Spleen (tissue), 11 donors: ENCODE measurements at regions not wholly inside any gene's neighbourhood (a gene's known extent, or its start where the extent isn't known, plus 50 kb on each side); places are given as distances from the start of the nearest gene placed in this dataset.

Source experiments
- DNase-seq: peaks from one replicate; pipeline ENCODE4 v3.0.0-alpha.2; 2020
- H3K27ac ChIP-seq, 8 donors: fragments of 200-600 bp; sonication (generic) in 7 of 8; 1 replicate in 4 of 8; 2 replicates in 4 of 8; pipeline versions ENCODE4 v1.5.0 to v1.8.0; 2016 to 2021; ENCODE audit warnings: inconsistent platforms in 4 of 8, mild to moderate bottlenecking in 4 of 8, moderate library complexity in 1 of 8
- H3K27me3 ChIP-seq, 7 donors: fragments of 200-600 bp; sonication (generic) in 6 of 7; replicated peaks in 1 of 7; 1 replicate in 4 of 7; 2 replicates in 3 of 7; pipeline versions ENCODE4 v1.5.0 to v1.8.0; 2016 to 2021; ENCODE audit warnings: inconsistent platforms in 3 of 7, mild to moderate bottlenecking in 1 of 7
- H3K36me3 ChIP-seq, 6 donors: fragments of 200-600 bp; sonication (generic) in 5 of 6; 1 replicate in 4 of 6; 2 replicates in 2 of 6; pipeline versions ENCODE4 v1.5.0 to v1.8.0; 2016 to 2021; ENCODE audit warnings: inconsistent platforms in 2 of 6
- H3K4me1 ChIP-seq, 6 donors: fragments of 200-600 bp; sonication (generic) in 5 of 6; 1 replicate in 3 of 6; 2 replicates in 3 of 6; pipeline versions ENCODE4 v1.5.0 to v1.8.0; 2016 to 2021; ENCODE audit warnings: inconsistent platforms in 3 of 6
- H3K4me3 ChIP-seq, 8 donors: fragments of 200-600 bp; sonication (generic) in 7 of 8; 1 replicate in 4 of 8; 2 replicates in 4 of 8; pipeline versions ENCODE4 v1.5.0 to v1.8.0; 2016 to 2021; ENCODE audit warnings: inconsistent platforms in 4 of 8, mild to moderate bottlenecking in 4 of 8, moderate library complexity in 2 of 8
- H3K9me3 ChIP-seq, 8 donors: fragments of 200-600 bp; sonication (generic) in 7 of 8; 1 replicate in 4 of 8; 2 replicates in 4 of 8; pipeline versions ENCODE4 v1.5.0 to v1.8.0; 2016 to 2021; ENCODE audit warnings: inconsistent platforms in 4 of 8
- CTCF ChIP-seq, 11 experiments: fragments of 200-600 bp in 7 of 11; fragments of 450-650 bp in 4 of 11; sonication (generic) in 4 of 11; IDR thresholded peaks in 8 of 11; conservative IDR thresholded peaks in 3 of 11; 1 replicate in 7 of 11; 2 replicates in 4 of 11; pipeline versions ENCODE4 v1.4.0 to v1.8.0; 2016 to 2021; ENCODE audit warnings: antibody characterized with exemption in 11 of 11, inconsistent platforms in 4 of 11, mild to moderate bottlenecking in 1 of 11
- POLR2A ChIP-seq, 3 donors: fragments of 450-650 bp; IDR thresholded peaks; one replicate each; pipeline ENCODE4 v1.5.1; 2017; ENCODE audit warnings: antibody characterized with exemption in 3 of 3, mild to moderate bottlenecking in 1 of 3
- POLR2AphosphoS5 ChIP-seq, 3 donors: sonication (generic); formaldehyde crosslinking; IDR thresholded peaks; one replicate each; pipeline ENCODE4 v1.5.1; 2017; ENCODE audit warnings: antibody characterized with exemption in 3 of 3
- WGBS, 5 donors: extraction: QIAGEN DNeasy Blood & Tissue Kit in 3 of 5; methylation state at CpG; one replicate each; pipeline versions ENCODE4 v1.1.5 to v1.1.7; 2013 to 2018; 5-methylcytosine and 5-hydroxymethylcytosine counted together
- intact Hi-C: fragments of 100-400 bp; cut with DNase I; formaldehyde crosslinking; loops from one replicate; pipeline ENCODE4 v1.15.0; 2023; ENCODE audit warnings: low total_unique reads
- donor health status: healthy with polysubstance abuse.
- donor health status: DM: no; HTN: no; CAD: no; lungs with moderate emphysema.
- donor health status: DM: no; HTN: no; CAD: no.
- donor health status: Bipolar disorder and iron deficiency.
- donor health status: healthy.
- donor health status: DM: no; HTN: no; CAD: no.
- donor health status: DM: yes; HTN: yes; CAD: no.

- H3K4me1 ChIP-seq = no peaks in the 10 kb centered on the region
- TF ChIP-seq POLR2A (IDR thresholded peaks at IDR 0.05) (no peak), POLR2AphosphoS5 (IDR thresholded peaks at IDR 0.05) (no peak), CTCF (IDR thresholded peaks at IDR 0.05 in 8 of 11, conservative IDR thresholded peaks at IDR 0.05 in 3 of 11) (no peak)
- intact Hi-C loops = no loop called here
Measured at GRCh38 chrX:120727911-120728310, 98.1 kb upstream of the C1GALT1C1 start.

GRCh38 chrX:120727452-120727851 is 97.6 kb upstream of the C1GALT1C1 start:
- Histone ChIP-seq H3K27ac (no peak overlapping the region), H3K4me3 (no peak overlapping the region), H3K9me3 (no peaks in the 10 kb centered on the region), H3K36me3 (no peaks in the 10 kb centered on the region), H3K27me3 (no peaks in the 10 kb centered on the region), H3K4me1 (no peaks in the 10 kb centered on the region)
- no peak for TF ChIP-seq CTCF (IDR thresholded peaks at IDR 0.05 in 8 of 11, conservative IDR thresholded peaks at IDR 0.05 in 3 of 11)
- no peak for TF ChIP-seq POLR2AphosphoS5 (IDR thresholded peaks at IDR 0.05)
- no peak for TF ChIP-seq POLR2A (IDR thresholded peaks at IDR 0.05)
- 53 to 82% (median 73%) methylated on average over 2 of the region's 2 CpGs for WGBS, 5 donors
- intact Hi-C loops = no loop called here
- no peak for DNase-seq

More at GRCh38 chrX:120727911-120728310, 98.1 kb upstream of the C1GALT1C1 start:
- no peak for DNase-seq
- H3K9me3 ChIP-seq = no peaks in the 10 kb centered on the region
- no peak overlapping the region for H3K27ac ChIP-seq
- H3K4me3 ChIP-seq = no peak overlapping the region
- no peaks in the 10 kb centered on the region for H3K36me3 ChIP-seq
- H3K27me3 ChIP-seq = no peaks in the 10 kb centered on the region

- H3K4me3 ChIP-seq = no peak overlapping the region
- peaks cover 0 to 6% (median 0%) of the 10 kb centered on the region in 8 donors for H3K9me3 ChIP-seq
- H3K4me1 ChIP-seq = no peaks in the 10 kb centered on the region
- no peak overlapping the region for H3K27ac ChIP-seq
- intact Hi-C loops = no loop called here
- no peak for TF ChIP-seq POLR2AphosphoS5 (IDR thresholded peaks at IDR 0.05)
- no peak for TF ChIP-seq CTCF (IDR thresholded peaks at IDR 0.05 in 8 of 11, conservative IDR thresholded peaks at IDR 0.05 in 3 of 11)
- no peak for TF ChIP-seq POLR2A (IDR thresholded peaks at IDR 0.05)
- H3K27me3 ChIP-seq = no peaks in the 10 kb centered on the region
- no peak for DNase-seq
- WGBS, 5 donors = 18 to 36% (median 28%) methylated on average over 2 of the region's 2 CpGs
- H3K36me3 ChIP-seq = no peaks in the 10 kb centered on the region
Measured at GRCh38 chrX:120726294-120726693, 96.4 kb upstream of the C1GALT1C1 start.

GRCh38 chrX:120725874-120726273 is 96.0 kb upstream of the C1GALT1C1 start:
- Histone ChIP-seq H3K27ac (no peak overlapping the region), H3K4me1 (no peaks in the 10 kb centered on the region), H3K27me3 (no peaks in the 10 kb centered on the region), H3K36me3 (no peaks in the 10 kb centered on the region), H3K9me3 (peaks cover 0 to 6% (median 0%) of the 10 kb centered on the region in 8 donors), H3K4me3 (no peak overlapping the region)
- TF ChIP-seq POLR2AphosphoS5 (IDR thresholded peaks at IDR 0.05) (no peak), POLR2A (IDR thresholded peaks at IDR 0.05) (no peak), CTCF (IDR thresholded peaks at IDR 0.05 in 8 of 11, conservative IDR thresholded peaks at IDR 0.05 in 3 of 11) (no peak)
- intact Hi-C loops = no loop called here
- no peak for DNase-seq
- WGBS, 5 donors = 69 to 90% (median 80%) methylated on average over 1 of the region's 1 CpG
